ENCODE measurements at regions not wholly inside any gene's neighbourhood (a gene's known extent, or its start where the extent isn't known, plus 50 kb on each side); places are given as distances from the start of the nearest gene placed in this dataset.
A peak's percentile ranks its signal among the peaks of the same experiment; 100 is the strongest.
"Not testable (repeated sequence)": the region's sequence is repeated elsewhere in the genome, so short reads cannot be mapped to it uniquely, and the experiment has no call there.

GRCh38 chr10:93127642-93128215 lies 54.0 kb downstream of the CYP26A1 start:
- not testable (repeated sequence) for DNase-seq (ENCODE audit: low spot score); H3K4me3 Mint-ChIP-seq; H3K4me1 Mint-ChIP-seq (ENCODE audit: low read depth in 2 of 2); H3K27ac Mint-ChIP-seq; ATAC-seq
- Mint-ChIP-seq H3K9me3 (peaks cover 13% of the 10 kb centered on the region), H3K27me3 (peaks cover 10 to 28% of the 10 kb centered on the region in 2 donors), H3K36me3 (peaks cover 23% of the 10 kb centered on the region)

GRCh38 chr10:93131986-93132385 lies 58.3 kb downstream of the CYP26A1 start:
- Mint-ChIP-seq H3K36me3 (peaks cover 7% of the 10 kb centered on the region), H3K27me3 (peaks cover 10 to 37% of the 10 kb centered on the region in 2 donors), H3K4me3 (no peak overlapping the region), H3K4me1 (ENCODE audit: low read depth in 2 of 2) (no peaks in the 10 kb centered on the region), H3K9me3 (peaks cover 2% of the 10 kb centered on the region), H3K27ac (no peak overlapping the region)
- ATAC-seq (no peak), DNase-seq (ENCODE audit: low spot score) (no peak)

GRCh38 chr10:93138113-93138870 lies 64.6 kb downstream of the CYP26A1 start:
- peaks cover 16 to 31% of the 10 kb centered on the region in 2 donors for H3K27me3 Mint-ChIP-seq

GRCh38 chr10:93139059-93139655 lies 65.5 kb downstream of the CYP26A1 start:
- Mint-ChIP-seq H3K36me3 (no peaks in the 10 kb centered on the region), H3K4me1 (ENCODE audit: low read depth in 2 of 2) (no peaks in the 10 kb centered on the region), H3K27me3 (peaks cover 16 to 30% of the 10 kb centered on the region in 2 donors), H3K4me3 (no peak overlapping the region), H3K27ac (no peak overlapping the region), H3K9me3 (no peaks in the 10 kb centered on the region)
- ATAC-seq = no peak
- DNase-seq (ENCODE audit: low spot score) = no peak

More at GRCh38 chr10:93138113-93138870, 64.6 kb downstream of the CYP26A1 start:
- Mint-ChIP-seq H3K4me1 (ENCODE audit: low read depth in 2 of 2) (no peaks in the 10 kb centered on the region), H3K9me3 (no peaks in the 10 kb centered on the region), H3K4me3 (no peak overlapping the region), H3K36me3 (no peaks in the 10 kb centered on the region), H3K27ac (no peak overlapping the region)
- DNase-seq (ENCODE audit: low spot score) (no peak), ATAC-seq (peak in 1 of 2 donors; percentile 24)

- H3K4me1 Mint-ChIP-seq (ENCODE audit: low read depth in 2 of 2) = no peaks in the 10 kb centered on the region
- H3K4me3 Mint-ChIP-seq = no peak overlapping the region
- DNase-seq (ENCODE audit: low spot score) = no peak
- no peaks in the 10 kb centered on the region for H3K9me3 Mint-ChIP-seq
- H3K27ac Mint-ChIP-seq = no peak overlapping the region
- ATAC-seq = no peak
- H3K36me3 Mint-ChIP-seq = no peaks in the 10 kb centered on the region
- H3K27me3 Mint-ChIP-seq = peaks cover 14 to 30% of the 10 kb centered on the region in 2 donors
Measured at GRCh38 chr10:93142534-93142933, 68.8 kb downstream of the CYP26A1 start.

- Mint-ChIP-seq H3K9me3 (no peaks in the 10 kb centered on the region), H3K4me3 (no peak overlapping the region), H3K27me3 (peaks cover 14 to 32% of the 10 kb centered on the region in 2 donors), H3K4me1 (ENCODE audit: low read depth in 2 of 2) (no peaks in the 10 kb centered on the region), H3K36me3 (no peaks in the 10 kb centered on the region), H3K27ac (no peak overlapping the region)
- ATAC-seq = no peak
- no peak for DNase-seq (ENCODE audit: low spot score)
Measured at GRCh38 chr10:93143281-93143680, 69.6 kb downstream of the CYP26A1 start.

GRCh38 chr10:93146336-93146735 lies 72.6 kb downstream of the CYP26A1 start:
- Mint-ChIP-seq H3K36me3 (no peaks in the 10 kb centered on the region), H3K4me3 (no peak overlapping the region), H3K27me3 (peaks cover 7 to 20% of the 10 kb centered on the region in 2 donors), H3K9me3 (no peaks in the 10 kb centered on the region), H3K4me1 (ENCODE audit: low read depth in 2 of 2) (no peaks in the 10 kb centered on the region), H3K27ac (no peak overlapping the region)
- ATAC-seq = no peak
- DNase-seq (ENCODE audit: low spot score) = no peak

GRCh38 chr10:93147281-93147680 lies 73.6 kb downstream of the CYP26A1 start:
- Mint-ChIP-seq H3K27me3 (peaks cover 7 to 19% of the 10 kb centered on the region in 2 donors), H3K4me1 (ENCODE audit: low read depth in 2 of 2) (no peaks in the 10 kb centered on the region), H3K27ac (no peak overlapping the region), H3K36me3 (no peaks in the 10 kb centered on the region), H3K9me3 (no peaks in the 10 kb centered on the region), H3K4me3 (no peak overlapping the region)
- DNase-seq (ENCODE audit: low spot score) (no peak), ATAC-seq (no peak)

- Mint-ChIP-seq H3K27ac (no peak overlapping the region), H3K4me3 (no peak overlapping the region), H3K9me3 (no peaks in the 10 kb centered on the region), H3K36me3 (no peaks in the 10 kb centered on the region), H3K27me3 (peaks cover 4 to 16% of the 10 kb centered on the region in 2 donors), H3K4me1 (ENCODE audit: low read depth in 2 of 2) (no peaks in the 10 kb centered on the region)
- DNase-seq (ENCODE audit: low spot score) (no peak), ATAC-seq (no peak)
Measured at GRCh38 chr10:93148476-93148875, 74.8 kb downstream of the CYP26A1 start.

GRCh38 chr10:93149761-93150160 lies 76.1 kb downstream of the CYP26A1 start:
- no peak overlapping the region for H3K4me3 Mint-ChIP-seq
- peaks cover 4 to 16% of the 10 kb centered on the region in 2 donors for H3K27me3 Mint-ChIP-seq
- no peaks in the 10 kb centered on the region for H3K4me1 Mint-ChIP-seq (ENCODE audit: low read depth in 2 of 2)
- DNase-seq (ENCODE audit: low spot score) (no peak), ATAC-seq (no peak)
- no peaks in the 10 kb centered on the region for H3K9me3 Mint-ChIP-seq
- no peaks in the 10 kb centered on the region for H3K36me3 Mint-ChIP-seq
- H3K27ac Mint-ChIP-seq = no peak overlapping the region

GRCh38 chr10:93150289-93150688 lies 76.6 kb downstream of the CYP26A1 start:
- peaks cover 4 to 16% of the 10 kb centered on the region in 2 donors for H3K27me3 Mint-ChIP-seq
- DNase-seq (ENCODE audit: low spot score) (no peak), ATAC-seq (no peak)
- peaks cover under 1% of the 10 kb centered on the region for H3K9me3 Mint-ChIP-seq
- H3K27ac Mint-ChIP-seq = no peak overlapping the region
- H3K4me1 Mint-ChIP-seq (ENCODE audit: low read depth in 2 of 2) = no peaks in the 10 kb centered on the region
- H3K4me3 Mint-ChIP-seq = no peak overlapping the region
- H3K36me3 Mint-ChIP-seq = no peaks in the 10 kb centered on the region

- Mint-ChIP-seq H3K36me3 (no peaks in the 10 kb centered on the region), H3K27me3 (peaks cover 7 to 20% of the 10 kb centered on the region in 2 donors), H3K4me3 (no peak overlapping the region), H3K4me1 (ENCODE audit: low read depth in 2 of 2) (no peaks in the 10 kb centered on the region), H3K9me3 (peaks cover 5% of the 10 kb centered on the region), H3K27ac (no peak overlapping the region)
- peak in 1 of 2 donors; percentile 57 for ATAC-seq
- DNase-seq (ENCODE audit: low spot score) = no peak
Measured at GRCh38 chr10:93150990-93151547, 77.4 kb downstream of the CYP26A1 start.

- H3K27me3 Mint-ChIP-seq = peaks cover 7 to 15% of the 10 kb centered on the region in 2 donors
- no peak for ATAC-seq
- no peaks in the 10 kb centered on the region for H3K4me1 Mint-ChIP-seq (ENCODE audit: low read depth in 2 of 2)
- peaks cover 5% of the 10 kb centered on the region for H3K9me3 Mint-ChIP-seq
- no peak overlapping the region for H3K4me3 Mint-ChIP-seq
- H3K36me3 Mint-ChIP-seq = no peaks in the 10 kb centered on the region
- no peak for DNase-seq (ENCODE audit: low spot score)
- H3K27ac Mint-ChIP-seq = no peak overlapping the region
Measured at GRCh38 chr10:93152136-93152535, 78.4 kb downstream of the CYP26A1 start.

- H3K36me3 Mint-ChIP-seq = no peaks in the 10 kb centered on the region
- no peak overlapping the region for H3K4me3 Mint-ChIP-seq
- ATAC-seq (no peak), DNase-seq (ENCODE audit: low spot score) (no peak)
- H3K9me3 Mint-ChIP-seq = peaks cover 5% of the 10 kb centered on the region
- H3K27me3 Mint-ChIP-seq = peaks cover 3 to 8% of the 10 kb centered on the region in 2 donors
- no peak overlapping the region for H3K27ac Mint-ChIP-seq
- no peaks in the 10 kb centered on the region for H3K4me1 Mint-ChIP-seq (ENCODE audit: low read depth in 2 of 2)
Measured at GRCh38 chr10:93154531-93154930, 80.8 kb downstream of the CYP26A1 start.

All from natural killer cell treated with Interleukin-12 subunit alpha and Interleukin-12 subunit beta and Interleukin-15 and Interleukin-18, amount 100 ng/mL, for 72 hours (primary cell).